Right cardiac atrium (tissue), 5 donors: ENCODE measurements at regions not wholly inside any gene's neighbourhood (a gene's known extent, or its start where the extent isn't known, plus 50 kb on each side); places are given as distances from the start of the nearest gene placed in this dataset.
A peak's percentile ranks its signal among the peaks of the same experiment; 100 is the strongest.
"Not testable (repeated sequence)": the region's sequence is repeated elsewhere in the genome, so short reads cannot be mapped to it uniquely, and the experiment has no call there.

Source experiments
- ATAC-seq, 2 donors: fragments of 200-7000 bp; cut with Tn5 transposase; one replicate each; pipeline versions ENCODE4 v1.8.0 to v1.9.1; 2020; ENCODE audit warnings: moderate library complexity in 2 of 2, mild to moderate bottlenecking in 1 of 2
- DNase-seq, 3 donors: peaks; one replicate each; pipeline ENCODE4 v3.0.0-alpha.2; 2020
- H3K27ac ChIP-seq: one replicate; pipeline ENCODE4 v1.5.1; 2013; ENCODE audit warnings: mild to moderate bottlenecking, low read length, control low read depth, moderate library complexity
- H3K27me3 ChIP-seq: one replicate; pipeline ENCODE4 v1.6.1; 2013; ENCODE audit not compliant: control insufficient read depth, insufficient read depth
- H3K4me1 ChIP-seq: one replicate; pipeline ENCODE4 v1.6.1; 2013; ENCODE audit warnings: low read length; ENCODE audit not compliant: control insufficient read depth, insufficient read depth
- H3K4me3 ChIP-seq: one replicate; pipeline ENCODE4 v1.5.1; 2013; ENCODE audit warnings: low read length, control low read depth
- H3K9me3 ChIP-seq: one replicate; pipeline ENCODE4 v1.6.1; 2013; ENCODE audit warnings: low read length; ENCODE audit not compliant: control insufficient read depth
- WGBS: extraction: QIAGEN DNeasy Blood & Tissue Kit; methylation state at CpG from one replicate; pipeline ENCODE4 v1.1.7; 2013; 5-methylcytosine and 5-hydroxymethylcytosine counted together
- intact Hi-C, 4 donors: fragments of 100-400 bp; cut with DNase I; formaldehyde crosslinking; loops; one replicate each; pipeline versions ENCODE4 v1.11.0 to v1.14.0; 2022 to 2023
- donor health status: healthy with polysubstance abuse.
- donor health status: DM: no; HTN: yes; CAD: no.
- donor health status: DM: no; HTN: no; CAD: no.
- donor health status: DM: no; HTN: yes; CAD: no; lungs with severe emphysema.
- donor health status: DM: yes; HTN: yes; CAD: no.

GRCh38 chr6:140811642-140812041 is 1321.1 kb upstream of the GJE1 start:
- intact Hi-C loops: no loop called here
- no peak overlapping the region for H3K27ac ChIP-seq
- no peaks in the 10 kb centered on the region for H3K9me3 ChIP-seq
- DNase-seq (no peak), ATAC-seq (no peak)
- 92% methylated on average over 4 of the region's 4 CpGs for WGBS
- no peaks in the 10 kb centered on the region for H3K4me1 ChIP-seq
- no peak overlapping the region for H3K4me3 ChIP-seq
- H3K27me3 ChIP-seq: no peaks in the 10 kb centered on the region

GRCh38 chr6:140809694-140810101 is 1323.0 kb upstream of the GJE1 start:
- DNase-seq (no peak), ATAC-seq (peak; percentile 18 to 31)
- Histone ChIP-seq H3K27ac (no peak overlapping the region), H3K4me3 (no peak overlapping the region), H3K9me3 (no peaks in the 10 kb centered on the region), H3K4me1 (no peaks in the 10 kb centered on the region), H3K27me3 (no peaks in the 10 kb centered on the region)
- intact Hi-C loops: no loop called here
- WGBS: 74% methylated on average over 3 of the region's 3 CpGs

GRCh38 chr6:140806431-140806830 is 1326.3 kb upstream of the GJE1 start:
- no peak overlapping the region for H3K4me3 ChIP-seq
- WGBS: 75% methylated on average over 1 of the region's 1 CpG
- intact Hi-C loops: no loop called here
- H3K27me3 ChIP-seq: no peaks in the 10 kb centered on the region
- no peak for DNase-seq
- H3K9me3 ChIP-seq: no peaks in the 10 kb centered on the region
- ATAC-seq: no peak
- no peaks in the 10 kb centered on the region for H3K4me1 ChIP-seq
- no peak overlapping the region for H3K27ac ChIP-seq

- intact Hi-C loops: no loop called here
- DNase-seq (no peak), ATAC-seq (no peak)
Observed at GRCh38 chr6:140794544-140794943, 1338.2 kb upstream of the GJE1 start.

GRCh38 chr6:140790109-140790508 is 1342.6 kb upstream of the GJE1 start:
- intact Hi-C loops: no loop called here

More at GRCh38 chr6:140794544-140794943, 1338.2 kb upstream of the GJE1 start:
- Histone ChIP-seq H3K4me1 (no peaks in the 10 kb centered on the region), H3K27me3 (no peaks in the 10 kb centered on the region), H3K9me3 (no peaks in the 10 kb centered on the region), H3K4me3 (no peak overlapping the region), H3K27ac (no peak overlapping the region)

GRCh38 chr6:140789466-140789865 is 1343.3 kb upstream of the GJE1 start:
- ATAC-seq (no peak), DNase-seq (no peak)
- WGBS: 95% methylated on average over 1 of the region's 1 CpG
- Histone ChIP-seq H3K9me3 (no peaks in the 10 kb centered on the region), H3K27ac (no peak overlapping the region), H3K4me3 (no peak overlapping the region), H3K27me3 (no peaks in the 10 kb centered on the region), H3K4me1 (no peaks in the 10 kb centered on the region)
- intact Hi-C loops: no loop called here

More at GRCh38 chr6:140790109-140790508, 1342.6 kb upstream of the GJE1 start:
- Histone ChIP-seq H3K4me1 (no peaks in the 10 kb centered on the region), H3K27me3 (no peaks in the 10 kb centered on the region), H3K4me3 (no peak overlapping the region), H3K9me3 (no peaks in the 10 kb centered on the region), H3K27ac (no peak overlapping the region)
- 96% methylated on average over 5 of the region's 5 CpGs for WGBS
- ATAC-seq: no peak
- DNase-seq: no peak

GRCh38 chr6:140785926-140786325 is 1346.8 kb upstream of the GJE1 start:
- WGBS: 58% methylated on average over 1 of the region's 1 CpG
- DNase-seq (no peak), ATAC-seq (no peak)
- intact Hi-C loops: no loop called here
- Histone ChIP-seq H3K9me3 (no peaks in the 10 kb centered on the region), H3K4me3 (no peak overlapping the region), H3K27ac (no peak overlapping the region), H3K4me1 (no peaks in the 10 kb centered on the region), H3K27me3 (no peaks in the 10 kb centered on the region)

- WGBS: 71% methylated on average over 2 of the region's 2 CpGs
- Histone ChIP-seq H3K27ac (no peak overlapping the region), H3K4me3 (no peak overlapping the region), H3K27me3 (no peaks in the 10 kb centered on the region), H3K4me1 (no peaks in the 10 kb centered on the region), H3K9me3 (no peaks in the 10 kb centered on the region)
- intact Hi-C loops: no loop called here
- ATAC-seq: no peak
- DNase-seq: no peak
Observed at GRCh38 chr6:140784573-140784972, 1348.2 kb upstream of the GJE1 start.

GRCh38 chr6:140783504-140783903 is 1349.2 kb upstream of the GJE1 start:
- H3K27me3 ChIP-seq, intact Hi-C loops, H3K4me3 ChIP-seq, H3K4me1 ChIP-seq, ATAC-seq, DNase-seq, H3K27ac ChIP-seq, H3K9me3 ChIP-seq: not testable (repeated sequence)
- WGBS: 95% methylated on average over 2 of the region's 2 CpGs

- no peak for ATAC-seq
Observed at GRCh38 chr6:140782941-140783340, 1349.8 kb upstream of the GJE1 start.

GRCh38 chr6:140779991-140780596 is 1352.6 kb upstream of the GJE1 start:
- ATAC-seq (no peak), DNase-seq (peak in 1 of 3 donors; percentile 17)
- intact Hi-C loops: no loop called here

More at GRCh38 chr6:140782941-140783340, 1349.8 kb upstream of the GJE1 start:
- no peak overlapping the region for H3K4me3 ChIP-seq
- 56% methylated on average over 1 of the region's 1 CpG for WGBS
- no peaks in the 10 kb centered on the region for H3K9me3 ChIP-seq
- no peaks in the 10 kb centered on the region for H3K4me1 ChIP-seq
- intact Hi-C loops: no loop called here
- H3K27me3 ChIP-seq: no peaks in the 10 kb centered on the region
- no peak overlapping the region for H3K27ac ChIP-seq
- no peak for DNase-seq

GRCh38 chr6:140779341-140779740 is 1353.4 kb upstream of the GJE1 start:
- Histone ChIP-seq H3K27ac (no peak overlapping the region), H3K9me3 (no peaks in the 10 kb centered on the region), H3K4me1 (no peaks in the 10 kb centered on the region), H3K27me3 (no peaks in the 10 kb centered on the region), H3K4me3 (no peak overlapping the region)
- ATAC-seq (no peak), DNase-seq (no peak)
- intact Hi-C loops: no loop called here
- 86% methylated on average over 2 of the region's 2 CpGs for WGBS

More at GRCh38 chr6:140779991-140780596, 1352.6 kb upstream of the GJE1 start:
- 73% methylated on average over 5 of the region's 5 CpGs for WGBS
- Histone ChIP-seq H3K4me1 (no peaks in the 10 kb centered on the region), H3K27me3 (no peaks in the 10 kb centered on the region), H3K9me3 (no peaks in the 10 kb centered on the region), H3K27ac (no peak overlapping the region), H3K4me3 (no peak overlapping the region)
